H9 (cell line): ENCODE measurements at regions not wholly inside any gene's neighbourhood (a gene's known extent, or its start where the extent isn't known, plus 50 kb on each side); places are given as distances from the start of the nearest gene placed in this dataset.

Experiments used
- DNase-seq: peaks from one replicate; pipeline ENCODE4 v3.0.0-alpha.2; 2017
- H2AFZ ChIP-seq: one replicate; pipeline ENCODE4 v1.6.1; 2013; ENCODE audit warnings: mild to moderate bottlenecking, low read length, control low read depth, moderate library complexity
- H2AK5ac ChIP-seq: 2 replicates; pipeline ENCODE4 v1.6.1; 2013; ENCODE audit warnings: low read length, control low read depth, mixed read lengths; ENCODE audit not compliant: insufficient read length
- H2BK120ac ChIP-seq: one replicate; pipeline ENCODE4 v1.6.1; 2013; ENCODE audit warnings: low read depth, mild to moderate bottlenecking, low read length, control low read depth, inconsistent platforms; ENCODE audit not compliant: poor library complexity, severe bottlenecking
- H2BK12ac ChIP-seq: 2 replicates; pipeline ENCODE4 v1.6.1; 2013; ENCODE audit warnings: low read length, control low read depth, mixed read lengths, low read depth; ENCODE audit not compliant: insufficient read length
- H2BK15ac ChIP-seq: 2 replicates; pipeline ENCODE4 v1.6.1; 2013; ENCODE audit warnings: low read depth, low read length, control low read depth
- H2BK20ac ChIP-seq: one replicate; pipeline ENCODE4 v1.6.1; 2013; ENCODE audit warnings: low read depth, mild to moderate bottlenecking, low read length, control low read depth, inconsistent platforms; ENCODE audit not compliant: poor library complexity, severe bottlenecking
- H2BK5ac ChIP-seq: 2 replicates; pipeline ENCODE4 v1.6.1; 2013; ENCODE audit warnings: low read length, control low read depth, mixed read lengths; ENCODE audit not compliant: insufficient read length
- H3K14ac ChIP-seq: 2 replicates; pipeline ENCODE4 v1.6.1; 2013; ENCODE audit warnings: low read length, control low read depth; ENCODE audit not compliant: insufficient read depth
- H3K18ac ChIP-seq: 2 replicates; pipeline ENCODE4 v1.6.1; 2013; ENCODE audit warnings: low read depth, mild to moderate bottlenecking, mixed read lengths, low read length, control low read depth; ENCODE audit not compliant: insufficient read length
- H3K23ac ChIP-seq: 2 replicates; pipeline ENCODE4 v1.6.1; 2013; ENCODE audit warnings: low read length, control low read depth, mixed read lengths, low read depth; ENCODE audit not compliant: insufficient read length
- H3K23me2 ChIP-seq: 2 replicates; pipeline ENCODE4 v1.6.1; 2013; ENCODE audit warnings: low read depth, mild to moderate bottlenecking, mixed read lengths, low read length, control low read depth; ENCODE audit not compliant: insufficient read length, poor library complexity, severe bottlenecking
- H3K27ac ChIP-seq: 2 replicates; pipeline ENCODE4 v1.5.1; 2013; ENCODE audit warnings: low read length, control low read depth, mixed read lengths, low read depth; ENCODE audit not compliant: insufficient read length
- H3K27me3 ChIP-seq: 2 replicates; pipeline ENCODE4 v1.6.1; 2013; ENCODE audit warnings: low read length, control low read depth, inconsistent platforms; ENCODE audit not compliant: insufficient read depth
- H3K4ac ChIP-seq: 2 replicates; pipeline ENCODE4 v1.6.1; 2013; ENCODE audit warnings: low read depth, mild to moderate bottlenecking, control low read depth, inconsistent platforms, low read length, moderate library complexity
- H3K4me1 ChIP-seq: 2 replicates; pipeline ENCODE4 v1.6.1; 2013; ENCODE audit warnings: low read length, control low read depth, inconsistent platforms; ENCODE audit not compliant: insufficient read depth
- H3K4me2 ChIP-seq: 2 replicates; pipeline ENCODE4 v1.6.1; 2013; ENCODE audit warnings: low read length, control low read depth, mixed read lengths; ENCODE audit not compliant: insufficient read length, insufficient read depth
- H3K56ac ChIP-seq: 2 replicates; pipeline ENCODE4 v1.6.1; 2013; ENCODE audit warnings: low read depth, mild to moderate bottlenecking, mixed read lengths, low read length, control low read depth; ENCODE audit not compliant: insufficient read length
- H3K79me1 ChIP-seq: 2 replicates; pipeline ENCODE4 v1.6.1; 2013; ENCODE audit warnings: low read depth, mild to moderate bottlenecking, moderate library complexity, low read length, control low read depth, inconsistent platforms; ENCODE audit not compliant: insufficient read depth, poor library complexity, severe bottlenecking
- H3K79me2 ChIP-seq: 2 replicates; pipeline ENCODE4 v1.6.1; 2013; ENCODE audit warnings: low read length, control low read depth, inconsistent platforms; ENCODE audit not compliant: insufficient read depth
- H3K9ac ChIP-seq: 2 replicates; pipeline ENCODE4 v1.6.1; 2013; ENCODE audit warnings: low read length, control low read depth, mixed read lengths; ENCODE audit not compliant: insufficient read length; ENCODE audit errors: extremely low read depth
- H3K9me3 ChIP-seq: one replicate; pipeline ENCODE4 v1.6.1; 2013; ENCODE audit warnings: low read depth, low read length, inconsistent platforms; ENCODE audit not compliant: control insufficient read depth
- H3T11ph ChIP-seq: one replicate; pipeline ENCODE4 v1.6.1; 2013; ENCODE audit warnings: mild to moderate bottlenecking, low read length, control low read depth, inconsistent platforms
- H4K20me1 ChIP-seq: one replicate; pipeline ENCODE4 v1.6.1; 2013; ENCODE audit not compliant: control insufficient read depth, insufficient read length, insufficient read depth
- H4K5ac ChIP-seq: 2 replicates; pipeline ENCODE4 v1.6.1; 2013; ENCODE audit warnings: low read depth, mild to moderate bottlenecking, mixed read lengths, low read length, control low read depth; ENCODE audit not compliant: insufficient read length
- H4K8ac ChIP-seq: replicated peaks from 2 replicates; pipeline ENCODE4 v1.6.1; 2013; ENCODE audit warnings: low read length, control low read depth, mixed read lengths, low read depth; ENCODE audit not compliant: insufficient read length
- H4K91ac ChIP-seq: 2 replicates; pipeline ENCODE4 v1.6.1; 2013; ENCODE audit warnings: low read depth, mild to moderate bottlenecking, moderate library complexity, mixed read lengths, low read length, control low read depth; ENCODE audit not compliant: insufficient read length
- H3K27ac Mint-ChIP-seq, 3 experiments: 2 replicates in 2 of 3; 3 replicates in 1 of 3; pipeline ENCODE4 v1.8.0; 2020 to 2021; ENCODE audit warnings: mixed read lengths in 3 of 3, mild to moderate bottlenecking in 1 of 3, moderate library complexity in 1 of 3
- H3K27me3 Mint-ChIP-seq: 2 replicates; pipeline ENCODE4 v1.8.0; 2021; ENCODE audit warnings: low read depth, mild to moderate bottlenecking, moderate library complexity, mixed read lengths
- H3K36me3 Mint-ChIP-seq, 3 experiments: 2 replicates in 2 of 3; 3 replicates in 1 of 3; pipeline ENCODE4 v1.8.0; 2020 to 2021; ENCODE audit warnings: low read depth in 3 of 3, mixed read lengths in 3 of 3; ENCODE audit not compliant: insufficient read depth in 1 of 3
- H3K4me1 Mint-ChIP-seq, 2 experiments: 2 replicates each; pipeline ENCODE4 v1.8.0; 2020; ENCODE audit warnings: mixed read lengths in 2 of 2
- H3K4me3 Mint-ChIP-seq, 2 experiments: 2 replicates in 1 of 2; 3 replicates in 1 of 2; pipeline ENCODE4 v1.8.0; 2020 to 2021; ENCODE audit warnings: mild to moderate bottlenecking in 2 of 2, mixed read lengths in 2 of 2, moderate library complexity in 1 of 2
- H3K9me3 Mint-ChIP-seq, 2 experiments: 2 replicates in 1 of 2; 3 replicates in 1 of 2; pipeline ENCODE4 v1.8.0; 2020; ENCODE audit warnings: mild to moderate bottlenecking in 2 of 2, mixed read lengths in 2 of 2, moderate library complexity in 1 of 2
- WGBS: extraction: QIAGEN DNeasy Blood & Tissue Kit; methylation state at CpG from one replicate; pipeline ENCODE4 v1.1.7; 2013; ENCODE audit warnings: missing lambda C conversion rate, low lambda C conversion rate, mixed read lengths; ENCODE audit not compliant: insufficient read length; ENCODE audit errors: extremely low coverage; 5-methylcytosine and 5-hydroxymethylcytosine counted together
- TF ChIP-seq, protein P1 (sequence below): fragments of 200-600 bp; sonication (generic); conservative IDR thresholded peaks from 3 replicates; pipeline ENCODE4 v1.8.0; 2021; ENCODE audit warnings: antibody characterized with exemption, mild to moderate bottlenecking

GRCh38 chr21:24897883-24898282 lies 709.4 kb downstream of the MRPL39 start:
- TF ChIP-seq, protein P1, sequence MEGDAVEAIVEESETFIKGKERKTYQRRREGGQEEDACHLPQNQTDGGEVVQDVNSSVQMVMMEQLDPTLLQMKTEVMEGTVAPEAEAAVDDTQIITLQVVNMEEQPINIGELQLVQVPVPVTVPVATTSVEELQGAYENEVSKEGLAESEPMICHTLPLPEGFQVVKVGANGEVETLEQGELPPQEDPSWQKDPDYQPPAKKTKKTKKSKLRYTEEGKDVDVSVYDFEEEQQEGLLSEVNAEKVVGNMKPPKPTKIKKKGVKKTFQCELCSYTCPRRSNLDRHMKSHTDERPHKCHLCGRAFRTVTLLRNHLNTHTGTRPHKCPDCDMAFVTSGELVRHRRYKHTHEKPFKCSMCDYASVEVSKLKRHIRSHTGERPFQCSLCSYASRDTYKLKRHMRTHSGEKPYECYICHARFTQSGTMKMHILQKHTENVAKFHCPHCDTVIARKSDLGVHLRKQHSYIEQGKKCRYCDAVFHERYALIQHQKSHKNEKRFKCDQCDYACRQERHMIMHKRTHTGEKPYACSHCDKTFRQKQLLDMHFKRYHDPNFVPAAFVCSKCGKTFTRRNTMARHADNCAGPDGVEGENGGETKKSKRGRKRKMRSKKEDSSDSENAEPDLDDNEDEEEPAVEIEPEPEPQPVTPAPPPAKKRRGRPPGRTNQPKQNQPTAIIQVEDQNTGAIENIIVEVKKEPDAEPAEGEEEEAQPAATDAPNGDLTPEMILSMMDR = no peak
- no CpG with 5 or more reads among the region's 1 CpG for WGBS
- H3T11ph ChIP-seq = no peak overlapping the region
- H3K27me3 ChIP-seq = no peaks in the 10 kb centered on the region
- no peak overlapping the region for H2BK5ac ChIP-seq
- H2BK15ac ChIP-seq = no peak overlapping the region
- no peaks in the 10 kb centered on the region for H3K9me3 ChIP-seq
- no peak overlapping the region for H2BK20ac ChIP-seq
- H3K18ac ChIP-seq = no peak overlapping the region
- Mint-ChIP-seq H3K4me1 (peaks cover 9% of the 10 kb centered on the region in 2 experiments; a peak in 3 of 4 replicates), H3K4me3 (no peak overlapping the region), H3K27me3 (no peaks in the 10 kb centered on the region; the same call in 1 of the 2 replicates), H3K36me3 (no peaks in the 10 kb centered on the region; a peak in 1 of 7 replicates), H3K27ac (no peak overlapping the region), H3K9me3 (peaks cover 21 to 43% of the 10 kb centered on the region in 2 experiments)
- H3K79me2 ChIP-seq = no peaks in the 10 kb centered on the region
- no peak overlapping the region for H4K5ac ChIP-seq
- no peak overlapping the region for H2AK5ac ChIP-seq
- no peak overlapping the region for H2AFZ ChIP-seq
- H3K56ac ChIP-seq = no peak overlapping the region
- no peak overlapping the region for H3K23ac ChIP-seq
- no peaks in the 10 kb centered on the region for H3K79me1 ChIP-seq
- H3K27ac ChIP-seq = no peak overlapping the region
- H4K20me1 ChIP-seq = no peaks in the 10 kb centered on the region
- H3K9ac ChIP-seq = no peak overlapping the region
- H2BK120ac ChIP-seq = no peak overlapping the region
- no peak for DNase-seq
- no peak overlapping the region for H3K14ac ChIP-seq
- H3K4me2 ChIP-seq = no peak overlapping the region
- H3K4ac ChIP-seq = no peak overlapping the region
- H3K23me2 ChIP-seq = no peaks in the 10 kb centered on the region
- H2BK12ac ChIP-seq = no peak overlapping the region
- H3K4me1 ChIP-seq = no peaks in the 10 kb centered on the region; the same call in 1 of the 2 replicates
- H4K8ac ChIP-seq = no peak overlapping the region
- H4K91ac ChIP-seq = no peak overlapping the region
